ENCODE measurements at regions not wholly inside any gene's neighbourhood (a gene's known extent, or its start where the extent isn't known, plus 50 kb on each side); places are given as distances from the start of the nearest gene placed in this dataset.

- no peak for TF ChIP-seq SIN3A (conservative IDR thresholded peaks at IDR 0.05 in 1 of 2, IDR thresholded peaks at IDR 0.05 in 1 of 2; ENCODE audit: low read depth in 1 of 2, low read length in 2 of 2)
- no peak for TF ChIP-seq CBX8 (IDR thresholded peaks at IDR 0.05; ENCODE audit: borderline replicate concordance, low read depth, low read length)
- TF ChIP-seq JUN (IDR thresholded peaks at IDR 0.05; ENCODE audit: low read depth, low read length) = no peak
- TF ChIP-seq KDM5A (IDR thresholded peaks at IDR 0.05; ENCODE audit: low read length) = no peak
These were observed 154.1 kb downstream of the OLFM4 start (continued) for GRCh38 chr13:53182724-53183123.
